HG03064 (cell line): ENCODE measurements at regions not wholly inside any gene's neighbourhood (a gene's known extent, or its start where the extent isn't known, plus 50 kb on each side); places are given as distances from the start of the nearest gene placed in this dataset.

Source experiments
- ATAC-seq: cut with Tn5 transposase; IDR thresholded peaks from one replicate; pipeline ENCODE4 v1.9.1; 2021; ENCODE audit warnings: low read depth; ENCODE audit not compliant: unreplicated experiment

- ATAC-seq, result peak; percentile 90
These were observed 223.0 kb downstream of the QKI start for GRCh38 chr6:163637524-163637923.

- ATAC-seq, result no peak
These were observed 221.3 kb downstream of the QKI start for GRCh38 chr6:163635731-163636364.

- no peak for ATAC-seq
These were observed 220.8 kb downstream of the QKI start for GRCh38 chr6:163635315-163635714.

GRCh38 chr6:163634211-163635171 is 220.0 kb downstream of the QKI start:
- no peak for ATAC-seq

- no peak for ATAC-seq
These were observed 216.5 kb downstream of the QKI start for GRCh38 chr6:163630991-163631390.

GRCh38 chr6:163630572-163630971 is 216.1 kb downstream of the QKI start:
- ATAC-seq, result no peak

GRCh38 chr6:163630096-163630495 is 215.6 kb downstream of the QKI start:
- no peak for ATAC-seq
